GM18511 (cell line): ENCODE measurements at regions not wholly inside any gene's neighbourhood (a gene's known extent, or its start where the extent isn't known, plus 50 kb on each side); places are given as distances from the start of the nearest gene placed in this dataset.
"Not testable (repeated sequence)": the region's sequence is repeated elsewhere in the genome, so short reads cannot be mapped to it uniquely, and the experiment has no call there.

Experiments used
- ATAC-seq: cut with Tn5 transposase; IDR thresholded peaks from one replicate; pipeline ENCODE4 v1.9.1; 2021; ENCODE audit warnings: mild to moderate bottlenecking, moderate library complexity; ENCODE audit not compliant: unreplicated experiment

DNA sequence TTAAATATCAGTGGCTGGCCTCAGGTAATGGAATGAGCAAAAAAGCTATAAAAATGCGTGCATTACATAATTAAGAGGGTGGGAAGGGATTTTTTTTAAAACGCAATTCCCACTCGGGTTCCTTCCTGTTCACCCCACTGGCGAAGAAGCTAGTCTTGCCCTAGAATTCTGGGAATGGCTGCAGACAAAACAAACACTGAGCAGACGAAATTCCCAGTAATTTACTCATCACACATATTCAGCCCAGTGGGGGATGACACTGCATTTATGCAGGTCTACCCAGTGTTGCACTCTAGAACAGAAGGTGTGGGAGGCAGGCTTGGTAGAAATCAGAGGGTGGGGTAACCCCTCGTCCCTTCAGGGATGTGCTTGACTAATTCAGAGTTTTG is 2695.0 kb upstream of the DEFB115 start:
- no peak for ATAC-seq

DNA sequence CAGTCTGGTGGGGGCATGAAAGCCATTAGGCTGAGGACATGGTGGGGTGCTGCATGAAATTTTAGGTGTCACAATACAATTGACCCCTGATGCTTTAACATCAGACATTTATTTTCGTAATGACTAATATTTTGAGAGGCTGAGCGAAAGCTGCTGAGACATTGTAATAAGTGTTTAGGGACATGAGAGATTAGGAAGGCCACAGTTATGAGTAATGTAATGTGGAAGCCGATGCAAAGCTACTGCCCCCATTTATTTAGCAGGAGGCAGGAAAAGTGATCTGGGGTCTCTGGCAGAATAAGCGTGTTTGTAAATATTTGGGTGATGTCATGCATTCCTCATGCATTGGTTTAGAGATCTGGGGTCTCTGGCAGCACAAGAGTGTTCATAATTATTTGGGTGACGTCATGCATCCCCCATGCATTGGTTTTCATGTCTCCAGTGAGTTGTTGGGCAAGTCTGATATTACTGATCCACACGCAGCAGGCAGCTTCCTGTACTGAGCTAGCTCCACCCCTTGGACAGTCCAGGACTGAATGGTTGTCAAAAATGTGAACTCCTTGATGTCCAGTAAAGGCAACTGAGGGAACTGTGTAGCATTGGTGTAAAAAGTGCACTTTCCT is 2694.5 kb upstream of the DEFB115 start:
- not testable (repeated sequence) for ATAC-seq

DNA sequence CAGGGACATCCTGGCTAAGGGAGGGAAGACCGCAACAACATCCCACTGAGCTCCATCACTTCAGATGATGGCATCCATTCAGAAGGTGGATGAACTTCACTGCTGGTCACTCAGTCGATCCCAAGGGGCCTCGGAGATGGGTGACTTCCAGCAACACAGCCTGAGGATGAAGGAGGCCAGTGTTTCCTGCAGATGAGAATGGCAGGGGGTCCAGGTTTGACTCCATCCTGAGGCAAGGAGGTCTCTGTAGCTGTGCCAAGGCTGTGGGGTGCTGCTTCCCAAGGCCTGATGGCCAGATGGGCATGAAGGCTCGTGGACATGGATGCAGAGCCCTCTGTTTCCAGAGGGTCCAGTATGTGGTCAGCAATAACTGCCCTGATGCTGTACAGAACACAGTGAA is 2693.4 kb upstream of the DEFB115 start:
- ATAC-seq = not testable (repeated sequence)

DNA sequence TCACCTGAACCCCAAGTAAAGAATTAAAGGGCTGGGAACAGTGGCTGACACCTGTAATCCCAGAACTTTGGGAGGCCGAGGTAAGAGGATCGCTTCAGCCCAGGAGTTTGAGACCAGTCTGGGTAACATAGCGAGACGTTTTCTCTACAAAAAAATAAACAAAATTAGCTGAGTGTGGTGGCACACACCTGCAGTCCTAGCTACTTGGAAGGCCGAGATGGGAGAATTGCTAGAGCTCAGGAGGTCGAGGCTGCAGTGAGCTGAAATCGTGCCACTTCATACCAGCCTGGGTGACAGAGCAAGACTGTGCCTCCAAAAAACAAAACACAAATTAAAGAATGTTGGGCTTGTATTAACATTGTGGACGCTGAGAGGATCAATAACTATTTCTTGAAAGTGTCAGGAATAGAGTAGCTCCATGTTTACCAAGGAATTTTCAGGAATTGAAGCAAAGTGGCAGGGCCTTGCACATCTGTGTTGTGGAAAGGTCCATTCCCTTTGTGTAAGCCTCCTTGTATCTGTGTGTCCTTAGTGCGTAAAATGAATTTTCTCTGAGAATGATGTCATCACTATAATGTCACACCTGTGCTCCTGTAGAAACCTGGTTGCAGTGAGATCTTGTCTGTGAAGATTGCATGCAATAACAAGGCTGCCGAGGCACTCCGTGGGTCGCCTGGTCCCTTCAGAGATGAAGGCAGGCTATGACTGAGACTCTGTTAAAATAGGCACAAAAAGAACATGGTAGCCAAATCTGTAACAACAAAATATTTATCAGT is 2692.6 kb upstream of the DEFB115 start:
- not testable (repeated sequence) for ATAC-seq

DNA sequence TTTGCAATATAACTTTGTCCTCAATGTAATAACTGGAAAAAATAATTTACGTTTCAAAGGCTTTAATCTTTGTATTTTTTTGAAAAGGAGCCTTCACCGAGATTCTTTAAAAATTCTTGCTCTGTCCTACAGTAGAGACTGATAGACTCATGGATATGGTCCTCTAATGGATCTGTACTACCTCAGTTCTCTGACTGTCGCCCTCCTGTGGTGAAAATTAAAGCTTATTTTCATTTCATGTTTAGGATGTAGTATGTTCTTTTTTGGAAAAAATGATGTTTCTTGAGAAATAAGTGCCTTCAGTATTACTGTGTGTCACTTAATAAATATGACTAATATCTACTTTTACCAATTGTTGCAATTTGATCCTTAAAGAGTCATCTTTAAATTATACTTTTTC is 2681.5 kb upstream of the DEFB115 start:
- not testable (repeated sequence) for ATAC-seq

DNA sequence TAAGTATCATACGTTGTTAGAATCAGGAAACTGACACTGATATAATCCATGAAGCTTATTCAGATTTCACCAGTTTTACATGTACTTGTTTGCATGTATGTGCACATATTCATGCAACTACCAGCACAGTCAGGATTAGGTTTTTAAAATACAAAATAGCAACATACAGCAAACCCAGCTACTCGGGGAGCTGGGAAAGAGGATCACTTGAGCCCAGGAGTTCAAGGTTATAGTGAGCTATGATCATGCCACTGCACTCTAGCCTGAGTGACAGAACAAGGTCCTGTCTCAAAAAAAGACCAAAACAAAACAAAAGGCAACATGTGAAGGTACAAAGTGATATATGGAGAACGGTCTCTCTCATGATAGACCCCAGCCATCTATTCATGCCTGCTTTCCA is 2665.8 kb upstream of the DEFB115 start:
- not testable (repeated sequence) for ATAC-seq

DNA sequence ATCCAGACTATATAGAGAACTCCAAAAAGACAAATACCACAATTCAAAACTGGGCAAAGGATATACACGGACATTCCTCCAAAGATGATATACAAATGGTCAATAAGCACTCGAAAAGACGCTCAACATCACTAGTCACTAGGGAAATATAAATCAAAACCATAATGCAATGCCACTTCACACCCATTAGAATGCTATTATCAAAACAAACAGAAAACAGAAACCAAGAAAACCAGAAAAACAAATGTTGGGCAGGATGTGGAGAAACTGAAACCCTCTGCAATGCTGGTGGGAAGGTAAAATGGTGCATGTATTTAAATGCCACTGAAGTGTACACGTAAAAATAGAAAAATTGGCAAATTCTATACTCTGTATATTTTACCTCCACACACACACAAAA is 2664.1 kb upstream of the DEFB115 start:
- not testable (repeated sequence) for ATAC-seq

DNA sequence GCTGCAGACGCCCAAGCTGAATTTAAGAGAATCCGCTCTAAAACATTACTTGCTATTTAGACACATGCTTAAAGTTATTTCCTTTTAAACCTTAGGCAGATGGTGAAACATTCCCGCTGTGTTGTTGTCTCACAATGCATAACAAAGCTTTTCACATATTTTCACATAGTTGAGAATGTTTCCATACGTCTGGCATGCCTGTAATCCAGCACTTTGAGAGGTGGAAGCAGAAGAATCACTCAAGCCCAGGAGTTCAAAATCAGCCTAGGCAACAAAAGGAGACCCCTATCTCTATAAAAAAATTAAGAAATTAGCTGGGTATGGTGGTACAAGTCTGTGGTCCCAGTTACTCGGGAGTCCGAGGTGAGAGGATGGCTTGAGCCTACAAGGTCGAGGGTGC is 2663.0 kb upstream of the DEFB115 start:
- ATAC-seq = not testable (repeated sequence)

DNA sequence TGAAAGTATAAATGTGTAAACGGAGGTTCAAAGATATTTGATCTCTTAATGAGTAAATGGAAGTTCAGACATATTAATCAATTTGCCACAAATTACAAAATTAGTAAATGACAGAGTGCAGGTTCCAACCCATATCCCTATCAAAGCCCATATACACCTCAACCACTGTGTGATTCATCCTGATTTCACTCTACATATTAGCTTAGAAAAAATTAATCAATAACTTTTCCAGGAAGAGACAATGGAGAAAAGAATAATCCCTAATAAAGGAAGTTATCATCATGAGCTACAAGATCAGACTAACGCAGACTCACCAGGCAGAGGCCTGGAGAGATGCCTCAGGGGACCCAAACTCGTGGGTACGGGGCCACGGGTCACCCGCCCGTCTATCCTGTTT is 2655.5 kb upstream of the DEFB115 start:
- ATAC-seq = not testable (repeated sequence)

DNA sequence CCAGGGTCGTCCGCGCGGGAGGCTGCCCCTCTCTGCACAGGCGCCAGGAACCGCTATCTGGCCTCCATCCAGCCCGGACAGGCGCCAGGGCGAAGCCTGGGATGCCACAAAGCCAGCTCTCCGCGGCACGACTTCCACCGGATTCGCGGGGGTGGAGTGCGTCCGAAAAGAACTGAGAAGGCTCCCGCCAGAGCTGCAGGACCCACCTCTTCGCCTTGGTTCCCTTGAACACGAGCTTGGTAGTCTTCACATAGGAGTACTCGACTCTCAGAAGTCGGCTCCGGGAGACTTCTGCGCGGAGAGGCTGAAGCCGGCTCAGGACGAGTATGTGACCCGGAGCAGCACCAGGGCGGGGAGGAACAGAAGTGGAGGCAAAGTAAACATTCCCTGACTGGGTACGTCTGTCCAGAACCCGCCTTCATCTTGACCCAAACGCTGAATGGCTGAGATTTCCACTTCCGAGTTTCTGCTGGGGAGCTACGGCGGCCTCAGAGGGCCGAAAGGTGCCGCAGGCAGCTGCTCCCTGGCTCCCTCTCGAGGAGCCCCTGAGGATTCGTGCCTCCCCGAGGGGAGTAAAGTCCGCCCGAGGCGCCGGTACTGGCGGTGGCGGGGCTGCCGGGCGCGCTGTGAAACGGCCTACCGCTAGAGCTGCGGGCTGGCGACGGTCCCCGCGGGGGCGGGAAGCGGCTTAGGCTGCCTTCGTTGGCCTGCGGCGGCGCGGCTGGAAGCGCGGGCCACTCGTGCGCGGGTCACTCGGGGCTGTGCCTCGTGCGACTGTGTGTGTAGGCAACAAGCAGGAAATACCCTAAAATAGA is 2654.9 kb upstream of the DEFB115 start:
- ATAC-seq = peak; percentile 100

DNA sequence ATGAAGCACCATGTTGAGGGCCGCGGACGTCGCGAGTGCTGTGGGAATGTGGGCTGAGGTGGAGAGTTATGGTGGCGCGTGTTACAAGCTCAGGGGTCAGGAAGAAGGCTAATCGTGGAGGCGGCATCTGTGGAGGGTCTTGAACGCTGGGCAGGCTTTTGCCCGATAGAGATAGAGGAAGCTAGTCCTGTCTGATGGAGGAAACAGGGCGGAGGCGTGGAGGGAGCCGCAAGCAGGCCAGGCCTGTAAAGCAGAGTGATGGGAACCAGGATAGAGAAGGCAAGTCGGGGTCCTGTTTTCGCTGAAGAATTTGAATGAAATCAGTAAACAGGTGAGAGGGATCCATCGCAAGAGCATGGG is 2654.3 kb upstream of the DEFB115 start:
- ATAC-seq = not testable (repeated sequence)

DNA sequence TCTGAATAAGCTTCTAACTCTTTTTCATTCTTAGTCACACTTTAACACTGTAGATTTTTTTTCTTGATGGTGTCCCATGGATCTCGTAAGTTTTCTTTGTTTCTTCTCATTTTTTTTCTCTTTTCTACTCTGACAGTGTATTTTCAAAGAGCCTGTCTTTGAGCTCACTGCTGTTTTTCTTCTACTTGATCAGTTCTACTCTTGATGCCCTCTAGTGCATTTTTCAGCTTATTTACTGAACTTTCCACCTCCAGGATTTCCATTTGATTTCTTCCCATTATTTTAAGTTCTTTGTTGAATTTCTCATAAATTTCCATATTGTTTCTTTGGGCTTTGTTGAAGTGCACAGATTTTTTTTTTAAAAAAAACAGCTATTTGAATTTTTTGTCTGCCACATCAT is 2641.1 kb upstream of the DEFB115 start:
- no peak for ATAC-seq

DNA sequence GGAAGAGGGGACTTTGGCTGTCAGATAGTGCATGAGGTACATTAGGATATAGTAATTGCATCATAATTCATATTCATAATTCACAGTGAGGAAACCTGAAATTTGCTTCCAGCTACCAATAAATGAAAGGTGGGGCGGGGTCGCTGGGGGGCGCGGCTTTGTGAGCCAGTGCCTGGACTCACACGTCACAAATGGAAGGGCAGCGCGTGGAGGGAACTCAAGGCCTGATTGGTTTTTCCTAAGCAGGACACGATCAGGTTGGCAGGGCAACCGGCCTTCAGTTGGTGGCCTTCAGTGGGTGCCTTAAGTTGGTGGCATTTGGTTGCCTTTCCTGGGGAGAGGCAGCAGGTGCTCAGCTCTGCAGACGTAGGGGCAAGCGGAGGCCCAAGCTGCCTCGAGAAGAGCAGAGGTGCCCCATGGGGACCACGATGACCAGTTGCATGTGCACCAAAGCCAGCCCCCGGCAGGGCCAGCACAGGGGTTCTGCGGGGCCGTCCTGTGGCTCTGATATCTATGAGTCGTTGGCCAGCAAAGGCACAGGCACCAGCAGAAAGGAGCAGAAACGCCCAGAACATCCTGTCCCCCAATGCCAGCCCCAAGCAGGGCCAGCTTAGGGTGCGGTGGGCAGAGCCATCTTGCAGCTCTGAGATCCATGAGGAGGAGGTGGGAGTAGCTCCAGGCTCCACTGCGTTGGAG is 2637.4 kb upstream of the DEFB115 start:
- ATAC-seq = not testable (repeated sequence)

DNA sequence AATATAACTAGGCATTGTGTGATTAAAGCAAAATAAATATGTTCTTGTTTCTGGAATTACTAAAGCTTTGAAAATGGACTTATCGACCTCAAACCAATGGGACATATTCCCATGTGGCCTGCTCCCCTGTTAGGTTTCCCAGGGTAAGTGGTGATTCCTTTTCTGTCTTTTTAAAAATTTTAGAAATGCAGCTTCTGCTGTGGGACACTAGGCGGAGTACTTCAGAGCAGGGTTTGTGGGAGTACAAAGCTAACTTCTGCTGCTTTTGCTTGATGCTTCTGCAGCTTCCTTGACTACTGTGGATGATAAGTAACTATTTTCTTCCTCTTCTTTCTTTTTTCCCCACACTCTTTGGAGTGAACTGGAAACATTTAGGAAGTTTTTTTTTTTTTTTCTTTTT is 2632.4 kb upstream of the DEFB115 start:
- not testable (repeated sequence) for ATAC-seq

DNA sequence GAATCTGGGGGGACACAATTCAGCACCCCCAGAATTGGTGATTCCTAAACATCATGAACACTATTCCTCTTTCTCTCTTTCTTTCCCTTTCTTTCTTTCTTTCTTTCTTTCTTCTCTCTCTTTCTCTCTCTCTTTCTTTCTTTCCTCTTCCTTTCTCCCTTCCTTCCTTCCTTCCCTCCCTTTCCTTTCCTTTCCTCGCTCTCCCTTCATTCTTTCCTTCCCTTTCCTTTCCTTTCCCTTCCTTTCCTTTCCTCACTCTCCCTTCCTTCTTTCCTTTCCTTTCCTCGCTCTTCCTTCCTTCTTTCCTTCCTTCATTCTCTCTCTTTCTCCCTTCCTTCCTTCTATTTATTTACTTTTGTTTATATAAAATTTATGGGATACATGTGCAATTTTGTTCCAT is 2616.6 kb upstream of the DEFB115 start:
- ATAC-seq = not testable (repeated sequence)
